K562 (cell line): ENCODE measurements at regions not wholly inside any gene's neighbourhood (a gene's known extent, or its start where the extent isn't known, plus 50 kb on each side); places are given as distances from the start of the nearest gene placed in this dataset.

ENCODE experiments used
- ATAC-seq: fragments of 200-7000 bp; cut with Tn5 transposase; 3 replicates; pipeline ENCODE4 v1.9.1; 2020; ENCODE audit warnings: moderate library complexity
- BruUV-seq: library from RNA; stranded (reverse); fragments of 400-500 nt; replicated peaks from 2 replicates; lab custom pipeline; 2021; lab: Mats Ljungman, UMichigan
- CTCF ChIA-PET: fragments of 300-600 bp; formaldehyde crosslinking; extraction: SDS; loops from one replicate; lab custom pipeline; 2021; ENCODE audit warnings: low intra/inter-chr PET ratio; lab: Yijun Ruan, JAX
- POLR2A ChIA-PET: fragments of 300-600, 350-650 bp; sonication (Branson Sonifier 250); formaldehyde crosslinking; extraction: SDS; loops from one replicate; lab custom pipeline; 2021; ENCODE audit warnings: antibody characterized with exemption, inconsistent platforms; lab: Yijun Ruan, JAX
- DNase-seq, 4 experiments: peaks; one replicate each; pipeline versions ENCODE4 v3.0.0 to v3.0.0-alpha.2; 2011 to 2018; ENCODE audit warnings: low spot score in 3 of 4, mixed read lengths in 3 of 4; ENCODE audit errors: extremely low read depth in 1 of 4
- FAIRE-seq: peaks from 2 replicates; lab custom pipeline; 2011; peaks lifted over from hg19 to GRCh38; lab: Jason Lieb, UNC
- H2AFZ ChIP-seq: 2 replicates; pipeline ENCODE4 v1.6.0; 2011; ENCODE audit warnings: low read depth, low read length, control low read depth, inconsistent platforms
- H3K27ac ChIP-seq: fragments of 200-600 bp; 3 replicates; pipeline ENCODE4 v1.8.0; 2011; ENCODE audit warnings: low read depth, mild to moderate bottlenecking, control low read depth, inconsistent platforms, low read length, moderate library complexity, mixed read lengths; ENCODE audit errors: extremely low read depth
- H3K27me3 ChIP-seq, 2 experiments: fragments of 300-600 bp in 1 of 2; 2 replicates in 1 of 2; 3 replicates in 1 of 2; pipeline versions ENCODE4 v1.6.0 to v1.8.0; 2011; ENCODE audit warnings: inconsistent platforms in 2 of 2, low read length in 2 of 2, mild to moderate bottlenecking in 1 of 2, mixed read lengths in 1 of 2, moderate library complexity in 1 of 2; ENCODE audit not compliant: control insufficient read depth in 2 of 2, insufficient read depth in 2 of 2
- H3K36me3 ChIP-seq: fragments of 300-600 bp; 3 replicates; pipeline ENCODE4 v1.8.0; 2011; ENCODE audit warnings: mild to moderate bottlenecking, low read length, inconsistent platforms; ENCODE audit not compliant: control insufficient read depth, insufficient read depth
- H3K4me1 ChIP-seq, 2 experiments: fragments of 200-600 bp in 1 of 2; replicated peaks in 1 of 2; 2 replicates in 1 of 2; 3 replicates in 1 of 2; pipeline versions ENCODE4 v1.5.1 to v1.8.0; 2011; ENCODE audit warnings: inconsistent platforms in 2 of 2, low read length in 2 of 2, mild to moderate bottlenecking in 1 of 2, mixed read lengths in 1 of 2, moderate library complexity in 1 of 2; ENCODE audit not compliant: control insufficient read depth in 2 of 2, insufficient read depth in 2 of 2
- H3K4me2 ChIP-seq: 2 replicates; pipeline ENCODE4 v1.6.1; 2011; ENCODE audit warnings: low read length, control low read depth, inconsistent platforms, mixed read lengths; ENCODE audit not compliant: insufficient read depth
- H3K4me3 ChIP-seq: fragments of 200-600 bp; sonication (generic), shearing (Covaris generic); 2 replicates; pipeline ENCODE4 v1.5.1; 2016; ENCODE audit warnings: control low read depth, inconsistent platforms
- H3K79me2 ChIP-seq: fragments of 200-600 bp; 3 replicates; pipeline ENCODE4 v1.8.0; 2011; ENCODE audit warnings: low read length, inconsistent platforms; ENCODE audit not compliant: control insufficient read depth, insufficient read depth
- H3K9ac ChIP-seq, 2 experiments: 2 replicates each; pipeline versions ENCODE4 v1.6.0 to v1.6.1; 2011; ENCODE audit warnings: low read depth in 2 of 2, low read length in 2 of 2, control low read depth in 1 of 2, inconsistent platforms in 1 of 2, mild to moderate bottlenecking in 1 of 2, mixed read lengths in 1 of 2; ENCODE audit not compliant: insufficient read depth in 1 of 2
- H3K9me1 ChIP-seq: one replicate; pipeline ENCODE4 v1.6.0; 2011; ENCODE audit warnings: inconsistent platforms, mild to moderate bottlenecking, low read length, moderate library complexity; ENCODE audit not compliant: control insufficient read depth, insufficient read depth
- H3K9me3 ChIP-seq: replicated peaks from 2 replicates; pipeline ENCODE4 v1.5.1; 2011; ENCODE audit warnings: low read depth, low read length, inconsistent platforms; ENCODE audit not compliant: control insufficient read depth, insufficient read depth
- H4K20me1 ChIP-seq: replicated peaks from 2 replicates; pipeline ENCODE4 v1.6.1; 2011; ENCODE audit warnings: low read length, inconsistent platforms, mixed read lengths; ENCODE audit not compliant: control insufficient read depth, insufficient read depth
- ESRRB ChIP-seq: fragments of 250-450 bp; sonication (Bioruptor Pico); IDR thresholded peaks from 2 replicates; pipeline ENCODE4 v1.5.0; 2020; ENCODE audit warnings: mild to moderate bottlenecking, moderate library complexity, borderline replicate concordance
- FOXK1 ChIP-seq: sonication (generic); formaldehyde crosslinking; IDR thresholded peaks from 2 replicates; pipeline ENCODE4 v1.8.0; 2022; ENCODE audit warnings: missing genetic modification reagents, mild to moderate bottlenecking, borderline replicate concordance
- MCM3 ChIP-seq: fragments of 450-650 bp; IDR thresholded peaks from 2 replicates; pipeline ENCODE4 v1.6.1; 2016
- MEF2D ChIP-seq: conservative IDR thresholded peaks from 2 replicates; pipeline ENCODE4 v1.6.1; 2016; ENCODE audit warnings: low read depth, missing genetic modification characterization, missing compliant biosample characterization
- NR2C2 ChIP-seq, 2 experiments: fragments of 200-800 bp in 1 of 2; sonication (Bioruptor generic) in 1 of 2; sonication (generic) in 1 of 2; formaldehyde crosslinking in 1 of 2; IDR thresholded peaks; 2 replicates each; pipeline versions ENCODE4 v1.6.1 to v1.8.0; 2016 to 2022; ENCODE audit warnings: mild to moderate bottlenecking in 1 of 2, missing compliant biosample characterization in 1 of 2, missing genetic modification characterization in 1 of 2, missing genetic modification reagents in 1 of 2
- PBX2 ChIP-seq, 2 experiments: IDR thresholded peaks in 1 of 2; conservative IDR thresholded peaks in 1 of 2; 2 replicates each; pipeline ENCODE4 v1.6.1; 2016; ENCODE audit warnings: low read depth in 2 of 2, mild to moderate bottlenecking in 1 of 2, missing compliant biosample characterization in 1 of 2, missing genetic modification characterization in 1 of 2, moderate library complexity in 1 of 2
- POLR2AphosphoS2 ChIP-seq: IDR thresholded peaks from 2 replicates; pipeline ENCODE4 v1.6.1; 2012; ENCODE audit warnings: low read length, improper control_type of control experiment
- RHOXF2B ChIP-seq: fragments of 250-450 bp; sonication (Bioruptor Pico); conservative IDR thresholded peaks from 2 replicates; pipeline ENCODE4 v1.5.1; 2021
- SMC3 ChIP-seq: conservative IDR thresholded peaks from 2 replicates; pipeline ENCODE4 v1.6.1; 2011; ENCODE audit warnings: low read depth, low read length, improper control_type of control experiment; ENCODE audit not compliant: insufficient read depth
- SNRNP70 ChIP-seq: fragments of 200-400 bp; formaldehyde crosslinking; optimal IDR thresholded peaks from 2 replicates; pipeline ENCODE3; 2017; ENCODE audit warnings: low read depth, low read length
- TBP ChIP-seq: optimal IDR thresholded peaks from 2 replicates; pipeline ENCODE3; 2011; ENCODE audit warnings: low read depth, low read length, improper control_type of control experiment
- TCF7 ChIP-seq: sonication (generic); IDR thresholded peaks from 2 replicates; pipeline ENCODE4 v1.6.1; 2016; ENCODE audit warnings: antibody characterized with exemption, borderline replicate concordance
- TFE3 ChIP-seq: fragments of 450-650 bp; formaldehyde crosslinking; IDR thresholded peaks from 2 replicates; pipeline ENCODE4 v1.4.0; 2020; ENCODE audit warnings: mild to moderate bottlenecking, mixed read lengths
- ZKSCAN8 ChIP-seq: fragments of 200-800 bp; sonication (Bioruptor generic); IDR thresholded peaks from 2 replicates; pipeline ENCODE4 v1.6.1; 2016; ENCODE audit warnings: missing genetic modification characterization, missing compliant biosample characterization
- ZNF561 ChIP-seq: fragments of 450-650 bp; formaldehyde crosslinking; conservative IDR thresholded peaks from 2 replicates; pipeline ENCODE4 v1.4.0; 2020; ENCODE audit warnings: mild to moderate bottlenecking, moderate library complexity
- ZNF740 ChIP-seq, 3 experiments: fragments of 200-800 bp in 1 of 3; sonication (Bioruptor generic) in 1 of 3; sonication (generic) in 1 of 3; formaldehyde crosslinking in 1 of 3; IDR thresholded peaks; 2 replicates each; pipeline versions ENCODE4 v1.6.1 to v1.8.0; 2016 to 2022; ENCODE audit warnings: mild to moderate bottlenecking in 2 of 3, missing compliant biosample characterization in 2 of 3, missing genetic modification characterization in 2 of 3, missing genetic modification reagents in 1 of 3
- ZNF79 ChIP-seq: fragments of 250-450 bp; sonication (Bioruptor Pico); IDR thresholded peaks from 2 replicates; pipeline ENCODE4 v1.4.0; 2020; ENCODE audit warnings: low read depth, mild to moderate bottlenecking, moderate library complexity
- in situ Hi-C: fragments of 300-500 bp; cut with MboI; formaldehyde crosslinking; loops from 4 replicates; pipeline ENCODE4 v1.15.0; 2018; ENCODE audit warnings: inconsistent platforms, mixed read lengths
- intact Hi-C: fragments of 100-400 bp; cut with micrococcal nuclease; formaldehyde crosslinking; loops from 2 replicates; pipeline ENCODE4 v1.14.2; 2022

DNA sequence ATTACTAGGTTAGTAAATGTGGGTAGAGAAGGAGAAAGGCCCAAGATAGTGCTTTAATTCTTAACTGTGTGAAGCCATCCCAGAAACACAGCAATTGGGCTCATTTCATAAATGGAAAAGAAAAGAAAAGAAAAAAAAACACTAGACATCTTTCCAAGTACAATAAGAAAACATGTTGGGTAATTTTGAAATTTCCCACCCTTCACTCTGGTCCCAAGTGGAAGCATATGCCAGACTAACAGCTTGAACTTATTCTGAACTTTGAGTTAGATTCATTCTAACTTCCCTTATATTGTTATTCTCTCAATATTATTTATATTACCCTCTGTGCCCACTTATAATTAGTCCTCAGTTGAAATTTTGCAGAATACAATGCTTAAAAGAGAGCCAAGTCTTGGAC is 113.4 kb upstream of the GHR start:
- Histone ChIP-seq H3K9me3 (no peaks in the 10 kb centered on the region; the same call in 1 of the 2 replicates), H3K4me1 (no peaks in the 10 kb centered on the region), H4K20me1 (no peaks in the 10 kb centered on the region), H3K36me3 (no peaks in the 10 kb centered on the region), H3K9ac (no peak overlapping the region), H3K4me2 (no peak overlapping the region), H3K27ac (no peak overlapping the region), H2AFZ (no peak overlapping the region), H3K4me3 (no peak overlapping the region), H3K79me2 (no peaks in the 10 kb centered on the region), H3K27me3 (no peaks in the 10 kb centered on the region), H3K9me1 (no peaks in the 10 kb centered on the region)
- in situ Hi-C loops (no loop called here), intact Hi-C loops (no loop called here)
- BruUV-seq, result no TSS peak
- POLR2A ChIA-PET, result no interaction called here
- DNase-seq (no peak), ATAC-seq (no peak), FAIRE-seq (no peak)
- CTCF ChIA-PET, result no interaction called here
- TF ChIP-seq FOXK1 (CRISPR knock-in tag) (no peak), MCM3 (no peak), ZNF740 (CRISPR knock-in tag; IDR thresholded peaks at IDR 0.05) (no peak), ZNF740 (tag; IDR thresholded peaks at IDR 0.05) (no peak), ZKSCAN8 (CRISPR knock-in tag) (no peak), ZNF79 (CRISPR knock-in tag) (no peak), RHOXF2B (CRISPR knock-in tag) (no peak), MEF2D (no peak), TBP (no peak), ESRRB (CRISPR knock-in tag) (no peak), PBX2 (CRISPR knock-in tag; IDR thresholded peaks at IDR 0.05; ENCODE audit: low read depth) (no peak), PBX2 (tag; conservative IDR thresholded peaks at IDR 0.05; ENCODE audit: low read depth) (no peak), SNRNP70 (no peak), TFE3 (CRISPR knock-in tag) (no peak), POLR2AphosphoS2 (no peak), ZNF561 (CRISPR knock-in tag) (no peak), SMC3 (no peak), TCF7 (no peak), NR2C2 (CRISPR knock-in tag; IDR thresholded peaks at IDR 0.05) (no peak), NR2C2 (tag; IDR thresholded peaks at IDR 0.05) (no peak)
